Left cardiac atrium (tissue), 4 donors: ENCODE measurements at regions not wholly inside any gene's neighbourhood (a gene's known extent, or its start where the extent isn't known, plus 50 kb on each side); places are given as distances from the start of the nearest gene placed in this dataset.
A peak's percentile ranks its signal among the peaks of the same experiment; 100 is the strongest.
"Not testable (repeated sequence)": the region's sequence is repeated elsewhere in the genome, so short reads cannot be mapped to it uniquely, and the experiment has no call there.

Experiments used
- ATAC-seq, 2 donors: fragments of 200-7000 bp; cut with Tn5 transposase; one replicate each; pipeline ENCODE4 v1.9.1; 2020; ENCODE audit warnings: mild to moderate bottlenecking in 2 of 2, moderate library complexity in 2 of 2
- DNase-seq: peaks from one replicate; pipeline ENCODE4 v3.0.0-alpha.2; 2020
- intact Hi-C, 2 donors: fragments of 100-400 bp; cut with DNase I; formaldehyde crosslinking; loops; one replicate each; pipeline versions ENCODE4 v1.14.1 to v1.15.1; 2022 to 2023
- donor health status: DM: no; HTN: yes; CAD: no.
- donor health status: DM: no; HTN: yes; CAD: no; lungs with severe emphysema.
- donor health status: DM: yes; HTN: yes; CAD: no.
- donor health status: Dilated cardiomyopathy.

- intact Hi-C loops: no loop called here
Measured at GRCh38 chr6:76275746-76276145, 203.3 kb upstream of the IMPG1 start.

GRCh38 chr6:76264468-76264867 is 192.0 kb upstream of the IMPG1 start:
- intact Hi-C loops: no loop called here
- DNase-seq (no peak), ATAC-seq (peak in 1 of 2 donors; percentile 54)

More at GRCh38 chr6:76275746-76276145, 203.3 kb upstream of the IMPG1 start:
- ATAC-seq (no peak), DNase-seq (no peak)

GRCh38 chr6:76262240-76262639 is 189.8 kb upstream of the IMPG1 start:
- no peak for DNase-seq
- intact Hi-C loops: no loop called here

GRCh38 chr6:76250666-76251065 is 178.2 kb upstream of the IMPG1 start:
- ATAC-seq: no peak
- no peak for DNase-seq
- intact Hi-C loops: no loop called here

More at GRCh38 chr6:76262240-76262639, 189.8 kb upstream of the IMPG1 start:
- no peak for ATAC-seq

DNA sequence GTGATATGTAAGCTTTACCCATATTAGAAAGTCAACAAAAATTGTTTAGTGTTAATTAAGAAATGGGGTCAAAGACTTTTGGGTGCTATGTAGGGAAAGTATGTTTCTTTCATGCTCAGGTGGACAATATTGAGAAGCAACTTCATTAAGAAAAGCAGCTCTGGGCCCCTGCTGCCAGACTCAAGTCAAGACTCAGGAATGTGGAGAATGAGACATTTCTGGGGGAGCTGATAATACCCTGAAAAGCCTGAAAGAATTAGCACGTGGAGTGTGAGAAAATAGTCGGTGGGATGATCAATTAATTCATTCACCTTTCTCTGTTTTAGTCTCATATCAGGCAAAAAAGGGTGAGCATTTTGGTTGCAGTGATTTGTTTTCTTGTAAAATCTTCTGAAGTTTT is 175.1 kb upstream of the IMPG1 start:
- no peak for DNase-seq
- no peak for ATAC-seq
- intact Hi-C loops: no loop called here

DNA sequence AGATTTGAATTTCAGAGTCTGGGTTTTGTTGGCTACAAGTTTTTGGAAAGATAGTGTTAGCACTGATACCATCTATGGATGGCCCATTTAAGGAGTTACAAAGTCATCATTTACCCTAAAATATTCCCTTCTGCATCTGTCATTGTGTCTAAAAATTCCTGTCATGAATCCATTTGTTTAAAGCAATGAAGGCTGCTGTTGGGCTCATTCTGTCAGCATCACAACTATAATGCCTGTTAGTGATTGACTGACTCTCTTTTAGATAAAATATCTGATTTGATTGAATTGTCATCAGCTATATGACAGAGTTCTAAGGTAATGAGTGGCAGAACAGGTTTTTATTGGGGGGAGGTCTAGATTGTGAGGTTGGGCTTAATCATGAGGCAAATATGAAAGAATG is 167.6 kb upstream of the IMPG1 start:
- intact Hi-C loops: no loop called here
- DNase-seq (no peak), ATAC-seq (no peak)

- ATAC-seq (no peak), DNase-seq (no peak)
- intact Hi-C loops: no loop called here
Measured at GRCh38 chr6:76230711-76231110, 158.2 kb upstream of the IMPG1 start.

GRCh38 chr6:76222189-76222588 is 149.7 kb upstream of the IMPG1 start:
- no peak for DNase-seq
- no peak for ATAC-seq
- intact Hi-C loops: no loop called here

DNA sequence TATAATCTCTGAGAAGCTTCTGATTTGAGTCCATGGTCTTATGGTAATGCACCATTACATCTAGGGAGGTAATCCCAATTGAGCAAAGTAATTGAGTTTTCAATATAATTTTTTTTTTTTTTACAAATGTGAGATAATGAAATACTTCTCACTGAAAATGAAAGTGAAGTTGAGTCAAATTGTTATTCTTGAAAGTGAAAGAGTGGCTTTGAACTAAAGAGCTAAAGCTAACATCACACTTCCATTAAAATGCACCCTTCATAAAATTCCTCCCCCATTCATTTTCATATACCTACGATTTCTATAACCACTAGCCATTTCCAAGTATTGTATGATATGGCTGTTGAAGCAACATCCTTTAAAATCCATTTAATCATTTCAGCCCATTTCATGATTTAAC is 149.1 kb upstream of the IMPG1 start:
- intact Hi-C loops: no loop called here
- ATAC-seq (no peak), DNase-seq (no peak)

- intact Hi-C loops: no loop called here
- DNase-seq (no peak), ATAC-seq (no peak)
Measured at GRCh38 chr6:76220805-76221204, 148.3 kb upstream of the IMPG1 start.

DNA sequence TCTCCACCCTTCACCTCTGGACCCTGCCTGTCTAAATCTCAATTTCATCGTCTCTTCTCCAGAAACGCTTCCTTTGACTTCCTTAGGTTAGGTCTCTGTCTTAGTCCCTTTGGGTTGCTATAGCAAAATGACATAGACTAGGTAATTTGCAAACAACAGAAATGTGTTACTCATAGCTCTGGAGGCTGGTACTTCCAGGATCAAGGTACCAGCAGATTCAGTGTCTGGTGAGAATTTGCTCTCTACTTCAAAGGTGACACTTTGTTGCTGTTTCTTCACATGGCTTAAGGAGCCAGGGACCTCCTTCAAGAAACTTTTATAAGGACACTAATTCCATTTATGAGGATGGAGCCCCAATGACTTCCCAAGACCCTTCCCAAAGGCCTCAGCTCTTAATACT is 145.1 kb upstream of the IMPG1 start:
- ATAC-seq (no peak), DNase-seq (no peak)
- intact Hi-C loops: no loop called here

- no peak for DNase-seq
- intact Hi-C loops: no loop called here
- no peak for ATAC-seq
Measured at GRCh38 chr6:76214546-76214945, 142.1 kb upstream of the IMPG1 start.

DNA sequence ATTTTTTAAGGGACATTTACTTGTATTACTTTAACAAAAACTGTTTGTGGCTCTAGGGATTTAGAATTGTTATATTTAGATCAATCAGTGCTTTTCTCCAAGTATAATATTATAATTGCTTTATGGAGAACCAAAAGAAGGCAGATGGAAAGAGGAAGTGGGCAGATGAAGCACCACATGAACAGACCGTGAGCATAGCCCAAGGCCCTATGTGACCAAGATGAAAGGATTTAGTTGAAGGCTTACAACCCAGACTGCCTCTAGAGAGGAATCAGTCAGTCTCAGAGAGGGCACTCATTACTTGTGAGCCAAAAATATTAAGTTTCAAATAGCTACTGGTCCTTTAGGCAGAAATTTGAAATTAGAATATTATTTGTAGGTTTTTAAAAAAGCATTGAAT is 102.3 kb upstream of the IMPG1 start:
- DNase-seq (no peak), ATAC-seq (no peak)
- intact Hi-C loops: no loop called here

DNA sequence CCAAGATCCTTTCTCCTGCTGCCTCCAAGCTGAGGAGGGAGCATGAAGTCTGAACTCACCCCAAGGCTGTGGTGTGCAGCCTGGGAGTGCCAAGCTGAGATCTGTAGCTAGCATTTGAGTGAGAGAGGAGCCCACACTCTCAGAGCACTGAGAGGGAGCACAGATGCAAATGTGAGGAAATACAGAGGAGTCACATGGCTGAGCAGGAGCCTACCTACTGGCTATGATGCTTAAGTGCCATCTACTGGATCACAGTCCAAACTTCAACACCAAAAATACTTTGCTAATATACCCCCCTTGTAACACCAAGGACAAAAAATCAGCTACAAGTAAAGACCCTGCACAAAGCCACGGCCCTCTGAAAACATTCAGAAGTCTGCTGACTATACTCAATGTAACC is 94.4 kb upstream of the IMPG1 start:
- intact Hi-C loops: no loop called here
- DNase-seq (no peak), ATAC-seq (no peak)

DNA sequence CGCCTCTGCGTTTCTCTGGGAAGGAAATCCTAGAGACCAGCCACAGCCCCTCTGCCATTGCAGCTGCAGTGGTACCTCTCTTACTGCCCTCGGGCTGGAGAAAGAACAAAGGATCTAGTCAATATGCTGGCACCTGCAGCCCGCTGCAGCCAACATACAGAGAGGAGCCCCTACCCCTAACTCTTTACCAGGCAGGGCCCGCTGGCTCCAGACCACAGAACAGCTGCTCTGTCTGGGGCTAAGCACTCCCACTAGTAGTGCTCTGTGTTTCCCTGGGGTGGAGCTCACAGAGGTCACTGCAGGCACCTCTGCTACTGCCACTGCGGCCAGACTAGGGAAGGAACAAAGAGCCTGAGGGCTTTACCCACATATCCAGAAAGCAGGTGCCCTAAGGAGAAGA is 93.8 kb upstream of the IMPG1 start:
- ATAC-seq (no peak), DNase-seq (no peak)
- intact Hi-C loops: no loop called here

- ATAC-seq: no peak
- intact Hi-C loops: no loop called here
- no peak for DNase-seq
Measured at GRCh38 chr6:76165471-76166221, 93.2 kb upstream of the IMPG1 start.

DNA sequence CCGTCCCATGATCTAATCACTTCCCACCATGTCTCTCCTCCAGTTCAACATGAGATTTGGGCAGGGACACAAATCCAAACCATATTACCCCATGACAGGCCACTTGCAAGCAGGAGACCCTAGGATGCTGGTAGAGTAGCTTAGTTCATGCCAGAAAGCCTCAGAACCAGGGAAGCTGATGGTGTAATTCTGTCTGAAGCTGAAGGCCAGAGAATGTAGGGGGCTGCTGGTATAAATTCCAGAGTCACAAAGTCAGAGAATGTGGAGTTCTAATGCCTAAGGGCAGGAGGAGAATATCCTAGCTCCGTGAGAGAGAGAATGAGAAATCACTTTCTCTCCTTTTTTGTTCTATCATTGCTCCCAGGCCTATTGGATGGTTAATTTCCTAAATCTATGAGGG is 90.3 kb upstream of the IMPG1 start:
- intact Hi-C loops: no loop called here
- ATAC-seq: no peak
- DNase-seq: no peak

DNA sequence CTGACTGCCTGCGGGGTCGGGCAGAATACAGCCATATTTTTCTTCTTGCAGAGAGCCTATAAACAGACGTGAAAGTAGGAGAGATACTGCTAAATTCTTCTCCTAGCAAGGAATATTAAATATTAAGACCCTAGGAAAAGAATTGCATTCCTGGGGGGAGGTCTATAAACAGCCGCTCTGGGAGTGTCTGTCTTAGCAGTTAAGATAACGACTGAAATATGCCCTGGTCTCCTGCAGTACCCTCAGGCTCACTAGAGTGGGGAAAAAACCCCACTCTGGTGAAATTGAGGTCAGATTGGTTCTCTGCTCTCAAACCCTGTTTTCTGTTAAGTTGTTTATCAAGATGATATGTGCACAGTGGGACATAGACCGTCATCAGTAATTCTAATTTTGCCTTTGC is 85.3 kb upstream of the IMPG1 start:
- DNase-seq, ATAC-seq, intact Hi-C loops: not testable (repeated sequence)

GRCh38 chr6:76135481-76135880 is 63.0 kb upstream of the IMPG1 start:
- intact Hi-C loops: no loop called here

DNA sequence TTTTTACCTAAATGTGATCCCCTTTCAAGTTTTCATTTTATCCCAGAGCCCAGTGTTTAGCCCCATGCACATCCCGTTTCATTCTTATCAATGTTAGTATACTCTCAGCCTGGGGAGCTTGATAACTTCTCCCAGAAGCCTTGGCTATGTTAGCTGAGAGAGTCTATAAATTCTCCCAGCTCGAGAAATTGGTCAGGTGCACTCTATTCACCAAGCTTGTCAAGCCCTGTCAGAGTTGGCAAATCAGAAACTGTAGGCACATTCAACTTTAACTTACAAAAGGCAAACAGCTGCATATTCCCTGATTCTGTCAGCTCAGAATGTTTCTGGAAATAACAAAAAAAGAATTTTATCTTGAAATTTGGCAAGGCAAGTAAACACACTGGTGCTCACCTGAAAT is 62.2 kb upstream of the IMPG1 start:
- no peak for DNase-seq
- intact Hi-C loops: no loop called here
- no peak for ATAC-seq

More at GRCh38 chr6:76135481-76135880, 63.0 kb upstream of the IMPG1 start:
- ATAC-seq (no peak), DNase-seq (no peak)

GRCh38 chr6:76124018-76124417 is 51.6 kb upstream of the IMPG1 start:
- intact Hi-C loops: no loop called here
- no peak for DNase-seq
- no peak for ATAC-seq
